Posterior vena cava (tissue), 2 donors: ENCODE measurements at regions not wholly inside any gene's neighbourhood (a gene's known extent, or its start where the extent isn't known, plus 50 kb on each side); places are given as distances from the start of the nearest gene placed in this dataset.

ENCODE experiments used
- DNase-seq: peaks from one replicate; pipeline ENCODE4 v3.0.0-alpha.2; 2020; ENCODE audit warnings: low spot score
- intact Hi-C, 2 donors: fragments of 100-400 bp; cut with DNase I; formaldehyde crosslinking; loops; one replicate each; pipeline versions ENCODE4 v1.14.1 to v1.14.2; 2022 to 2023
- donor health status: DM: yes; HTN: yes; CAD: no.
- donor health status: DM: yes; HTN: yes; CAD: no.

DNA sequence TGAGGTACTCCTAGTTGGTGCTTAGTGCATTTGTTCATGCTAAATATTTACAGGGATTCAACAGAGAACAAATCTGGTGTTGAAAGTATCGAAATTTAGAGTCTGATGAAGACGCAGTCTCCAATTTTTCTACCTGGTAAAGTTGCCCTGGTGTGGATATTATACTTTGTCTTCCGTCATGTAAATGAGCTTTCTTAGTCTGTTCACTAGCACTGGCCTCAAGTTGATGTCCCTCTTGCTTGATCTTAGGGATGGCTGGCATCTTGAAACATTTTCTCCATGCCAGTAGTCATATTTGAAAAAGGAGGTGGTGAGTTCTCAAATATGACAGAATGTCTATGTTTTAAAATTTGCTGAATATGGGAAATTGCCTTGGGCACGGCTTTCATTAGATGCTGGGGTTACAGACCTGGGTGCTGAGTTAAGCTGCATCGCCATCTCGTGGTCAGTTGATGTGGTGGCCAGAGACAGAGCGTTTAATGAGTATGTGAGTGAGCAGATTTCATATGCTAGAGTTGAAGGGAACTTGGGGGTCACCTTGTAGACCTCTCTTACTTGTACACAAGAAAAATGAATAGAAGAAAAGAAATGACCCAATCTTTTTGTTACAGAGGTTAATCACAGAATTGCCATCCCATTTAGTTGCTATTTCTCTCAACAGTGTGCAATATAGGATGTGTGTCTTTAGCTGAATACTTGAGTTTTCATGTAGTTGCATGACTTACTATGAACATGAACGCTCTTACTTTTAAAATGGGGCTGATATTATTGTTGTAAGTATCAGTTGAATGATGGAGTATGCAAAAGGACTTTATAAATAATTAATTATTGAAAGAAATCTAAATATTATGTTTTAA, 172.8 kb upstream of the DCN start:
- peak; percentile 86 for DNase-seq
- intact Hi-C loops, result loop anchor here (5.0 to 10.0 kb wide), 2 partner anchors 381 to 1823 kb away; no protein-coding TSS in a partner anchor

DNA sequence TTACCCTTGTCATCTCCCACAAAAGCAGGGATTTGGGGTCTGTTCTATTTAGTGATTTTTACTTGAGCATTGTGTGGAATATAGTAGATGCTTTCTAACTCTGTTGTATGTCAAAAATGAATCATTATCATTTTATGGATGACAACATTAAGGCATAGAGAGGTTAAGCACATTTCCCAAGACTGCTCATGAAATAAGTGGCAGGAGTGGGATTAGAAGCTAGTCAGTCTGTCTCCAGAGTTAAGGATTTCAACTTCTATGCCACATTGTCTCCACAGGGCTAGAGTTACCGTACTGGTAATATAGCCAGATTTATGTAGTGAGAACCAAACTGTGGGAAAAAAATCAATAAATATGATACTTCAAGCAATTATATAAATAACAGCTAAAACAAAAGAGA, 170.6 kb upstream of the DCN start:
- intact Hi-C loops, result loop anchor here (10.0 kb wide), 1 partner anchor 378 kb away; no protein-coding TSS in a partner anchor
- no peak for DNase-seq

DNA sequence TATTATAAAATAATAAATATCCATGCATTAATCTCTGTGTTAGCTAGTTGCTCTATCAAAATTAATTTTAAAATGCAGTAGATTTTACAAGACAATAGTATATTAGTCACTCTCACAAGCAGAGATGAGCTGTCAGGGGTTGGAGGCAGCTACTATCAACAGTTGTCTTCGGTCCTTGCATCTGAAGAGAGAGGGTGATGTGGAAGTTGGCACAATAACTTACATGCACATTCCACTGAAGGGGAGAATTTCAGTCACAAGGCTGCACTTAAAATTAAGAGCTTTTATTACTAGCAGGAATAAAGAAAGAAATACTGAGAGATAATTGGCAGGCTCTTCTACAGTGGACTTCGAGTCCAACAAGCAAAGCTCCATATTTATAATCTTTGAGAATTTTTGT, 166.9 kb upstream of the DCN start:
- intact Hi-C loops, result no loop called here
- DNase-seq, result no peak

DNA sequence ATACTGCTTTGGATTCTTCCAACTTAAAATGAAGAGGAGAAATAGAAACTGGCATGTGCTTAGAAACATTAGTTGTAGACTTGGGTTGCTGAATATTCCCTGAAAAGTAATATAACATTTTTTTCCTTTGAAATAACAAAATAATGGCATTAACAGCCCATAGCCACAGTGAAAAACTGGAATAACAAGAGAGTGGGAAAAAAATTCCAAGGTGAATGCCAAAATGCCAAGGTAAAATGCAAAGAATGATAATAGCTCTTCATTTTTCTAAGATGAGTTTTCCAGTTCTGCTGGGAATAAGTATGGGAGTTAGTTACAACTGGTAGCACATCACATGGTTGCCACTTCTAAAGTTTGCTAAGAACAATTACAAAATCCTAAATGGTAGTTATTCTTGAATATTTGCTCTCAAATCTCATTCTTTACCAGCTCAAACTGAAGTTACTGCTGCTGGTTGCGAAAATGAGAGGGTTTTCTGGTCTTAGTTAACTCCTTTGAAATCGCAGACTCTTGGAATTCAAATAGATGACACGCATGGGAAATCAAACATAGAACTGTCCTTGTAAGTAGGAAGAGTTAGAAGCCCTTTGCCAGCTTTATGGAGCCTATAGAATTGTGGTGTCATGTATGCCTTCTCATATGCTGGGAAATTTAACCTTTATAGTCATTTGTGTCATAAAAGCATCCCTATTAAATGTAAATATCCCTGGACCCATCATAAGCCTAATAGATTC, 165.0 kb upstream of the DCN start:
- intact Hi-C loops, result no loop called here

DNA sequence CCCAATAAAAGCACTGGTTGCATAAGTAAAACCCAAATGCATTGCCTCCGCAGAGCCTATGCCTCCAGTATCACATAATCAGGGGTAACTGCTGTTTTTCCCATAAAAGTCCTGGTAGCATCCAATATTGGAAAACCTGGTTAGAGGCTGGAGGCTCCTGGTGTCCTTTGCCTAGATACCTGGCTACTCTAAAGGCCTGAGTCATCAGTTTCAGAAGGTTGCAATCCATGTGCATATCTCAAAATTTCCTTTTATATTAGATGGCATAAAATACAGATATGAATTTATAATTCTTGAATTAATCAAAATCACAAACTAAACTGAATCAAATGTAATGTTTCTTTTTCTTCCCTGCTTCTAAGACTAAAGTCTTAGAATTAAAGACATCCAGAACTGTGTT, 164.2 kb upstream of the DCN start:
- intact Hi-C loops, result no loop called here
- DNase-seq, result no peak

More for the DNA sequence above, 165.0 kb upstream of the DCN start:
- DNase-seq, result no peak

DNA sequence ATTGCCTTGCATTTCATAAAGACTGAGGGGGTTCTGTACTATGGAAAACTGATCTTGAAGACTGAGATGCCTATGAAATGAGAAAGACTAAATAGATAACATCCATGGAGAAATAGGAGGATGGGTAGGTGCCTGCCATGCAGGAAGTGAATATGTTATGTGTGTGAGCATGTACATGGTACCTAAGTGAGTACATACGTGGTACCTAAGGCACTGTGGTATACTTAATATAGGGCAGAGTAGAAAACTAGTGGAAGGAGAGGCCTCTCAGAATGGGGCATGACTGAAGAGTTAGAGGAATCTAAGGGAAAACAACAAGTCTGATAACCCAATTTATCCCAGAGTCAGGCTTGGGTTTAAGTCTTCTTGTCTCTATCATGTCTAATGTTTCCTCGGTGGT, 161.8 kb upstream of the DCN start:
- intact Hi-C loops, result loop anchor here in 1 of 2 donors (5.0 kb wide), 1 partner anchor 1732 kb away; no protein-coding TSS in a partner anchor
- DNase-seq, result no peak

DNA sequence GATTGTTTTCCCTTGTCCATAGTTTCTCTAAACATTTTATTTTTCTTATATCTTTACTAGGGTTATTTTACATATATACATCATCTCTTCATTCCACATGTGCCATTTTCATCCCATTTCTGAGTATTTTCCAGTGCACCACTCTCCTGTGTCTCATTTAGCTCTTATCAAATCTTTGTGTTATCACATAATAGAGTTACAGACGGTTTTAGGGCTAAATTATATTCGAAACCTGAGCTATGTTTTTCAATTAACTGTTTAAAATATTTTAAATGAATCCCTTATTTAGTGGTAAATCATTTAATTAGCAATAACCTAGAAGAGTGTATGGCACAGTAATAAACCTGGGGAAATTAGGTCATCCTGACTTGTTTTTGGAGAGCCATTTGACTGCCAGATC, 160.4 kb upstream of the DCN start:
- no peak for DNase-seq
- intact Hi-C loops, result loop anchor here in 1 of 2 donors (5.0 kb wide), 1 partner anchor 1731 kb away; no protein-coding TSS in a partner anchor

DNA sequence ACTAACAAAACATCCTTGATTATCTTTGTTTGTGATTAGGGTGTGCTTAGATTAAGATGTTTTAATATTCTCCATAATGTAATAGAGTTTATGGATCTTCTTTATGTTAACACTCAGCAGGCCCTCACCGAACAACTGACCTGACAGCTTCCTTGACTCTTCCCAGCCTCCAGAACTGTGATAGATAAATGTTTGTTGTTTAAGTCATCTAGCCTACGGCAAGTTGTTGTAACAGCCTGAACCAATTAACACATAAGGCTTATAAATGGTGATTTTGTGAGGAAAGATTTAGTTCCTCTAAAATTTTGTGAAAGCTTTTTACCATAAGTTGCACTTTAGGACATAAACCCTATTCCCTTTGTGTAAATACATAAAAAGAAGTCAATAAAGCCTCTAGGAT, 156.5 kb upstream of the DCN start:
- intact Hi-C loops, result loop anchor here in 1 of 2 donors (10.0 kb wide), 1 partner anchor 154 kb away; the partner anchor contains the start of gene DCN

DNA sequence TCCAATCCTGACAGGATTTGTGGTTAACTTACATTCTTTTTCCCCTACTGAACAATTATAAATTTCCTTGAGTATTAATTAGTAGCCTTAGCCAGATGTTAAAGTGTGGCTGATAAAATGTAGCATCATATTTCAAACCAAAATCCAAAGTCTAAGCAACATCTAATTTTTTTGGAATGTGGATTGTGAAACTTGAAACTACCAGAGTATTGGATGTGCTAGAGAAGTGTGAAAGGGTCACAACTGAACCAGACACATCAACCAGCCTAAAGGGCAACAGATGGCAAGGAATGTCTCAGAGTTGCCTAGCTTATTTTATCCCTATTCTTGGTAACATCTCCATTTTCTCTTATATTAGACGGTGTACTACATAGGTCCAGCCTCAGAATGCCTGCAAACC, 153.1 kb upstream of the DCN start:
- intact Hi-C loops, result loop anchor here in 1 of 2 donors (10.0 kb wide), 1 partner anchor 151 kb away; the partner anchor contains the start of gene DCN
- no peak for DNase-seq

More for the DNA sequence above, 156.5 kb upstream of the DCN start:
- DNase-seq, result no peak

DNA sequence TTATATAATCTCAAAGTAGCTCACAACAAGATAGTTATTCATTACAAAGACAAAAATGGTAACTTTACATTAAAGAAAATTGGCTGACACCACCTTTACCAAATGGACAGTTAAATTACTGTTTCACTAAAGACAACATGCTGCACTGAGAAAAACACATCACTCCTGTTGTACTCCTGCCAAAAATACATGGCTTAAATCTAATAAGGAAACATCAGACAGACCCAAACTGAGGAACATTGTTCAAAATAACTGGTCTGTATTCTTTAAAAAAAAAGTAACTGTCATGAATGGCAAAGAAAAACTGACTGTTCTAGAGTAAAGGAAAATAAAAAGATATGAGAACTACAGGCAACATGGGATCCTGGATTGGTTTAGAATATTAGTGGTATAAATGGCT, 151.3 kb upstream of the DCN start:
- intact Hi-C loops, result loop anchor here in 1 of 2 donors (10.0 kb wide), 1 partner anchor 149 kb away; the partner anchor contains the start of gene DCN
- DNase-seq, result no peak

DNA sequence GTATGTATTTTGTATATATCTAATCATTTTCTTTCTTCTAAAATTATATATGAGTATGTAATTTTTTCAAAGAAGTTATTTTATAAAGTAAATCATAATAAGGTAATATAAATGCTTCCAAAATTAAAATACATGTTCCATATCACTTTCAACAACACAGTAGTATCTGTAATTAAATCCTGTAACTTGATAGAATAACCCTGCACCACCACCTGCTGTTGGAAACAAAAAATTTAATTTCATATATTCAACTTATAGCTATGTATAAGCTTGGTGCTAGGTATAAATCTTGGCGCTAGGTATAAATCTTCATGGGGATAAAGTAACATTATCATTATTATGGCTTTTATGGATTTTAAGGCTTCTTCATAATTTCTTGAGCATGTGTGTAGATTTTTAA, 149.7 kb upstream of the DCN start:
- no peak for DNase-seq
- intact Hi-C loops, result loop anchor here in 1 of 2 donors (10.0 kb wide), 1 partner anchor 148 kb away; the partner anchor contains the start of gene DCN

DNA sequence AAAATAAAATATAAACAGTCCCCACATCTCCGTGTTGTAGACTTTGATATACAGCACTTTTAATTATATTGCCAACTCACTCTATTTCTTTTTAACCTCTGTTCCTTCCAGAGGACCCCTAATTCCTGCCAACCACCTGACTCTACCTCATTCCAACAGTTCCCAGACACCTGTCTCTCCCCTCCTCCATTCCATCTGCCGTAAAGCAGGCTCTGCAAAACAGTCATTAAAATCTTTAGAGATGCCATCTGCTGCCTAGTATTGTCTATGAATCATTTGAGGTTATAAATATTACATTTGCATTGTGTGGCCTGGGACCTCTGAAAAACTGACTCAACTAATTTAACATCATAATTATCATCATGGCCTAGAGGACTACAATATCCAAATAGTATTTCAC, 148.8 kb upstream of the DCN start:
- no peak for DNase-seq
- intact Hi-C loops, result loop anchor here in 1 of 2 donors (10.0 kb wide), 1 partner anchor 147 kb away; the partner anchor contains the start of gene DCN

DNA sequence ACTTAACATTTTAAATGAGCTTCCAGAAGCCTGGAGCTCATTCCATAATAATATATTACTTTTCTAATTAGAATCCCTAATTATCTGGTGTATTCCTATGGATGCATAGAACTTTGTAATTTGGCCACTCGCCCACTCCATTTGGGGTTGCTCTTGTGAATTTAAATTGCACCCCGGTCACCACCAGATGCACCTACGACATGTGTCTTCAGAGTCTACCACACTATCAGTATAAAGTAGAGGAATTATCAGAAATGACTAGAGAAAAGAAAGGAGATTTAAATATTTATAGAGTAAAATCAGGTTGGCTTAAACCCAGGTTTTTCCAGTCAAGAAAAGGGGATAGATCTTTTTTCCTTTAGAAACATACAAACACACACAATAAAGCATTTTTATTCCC, 145.8 kb upstream of the DCN start:
- intact Hi-C loops, result no loop called here
- no peak for DNase-seq

DNA sequence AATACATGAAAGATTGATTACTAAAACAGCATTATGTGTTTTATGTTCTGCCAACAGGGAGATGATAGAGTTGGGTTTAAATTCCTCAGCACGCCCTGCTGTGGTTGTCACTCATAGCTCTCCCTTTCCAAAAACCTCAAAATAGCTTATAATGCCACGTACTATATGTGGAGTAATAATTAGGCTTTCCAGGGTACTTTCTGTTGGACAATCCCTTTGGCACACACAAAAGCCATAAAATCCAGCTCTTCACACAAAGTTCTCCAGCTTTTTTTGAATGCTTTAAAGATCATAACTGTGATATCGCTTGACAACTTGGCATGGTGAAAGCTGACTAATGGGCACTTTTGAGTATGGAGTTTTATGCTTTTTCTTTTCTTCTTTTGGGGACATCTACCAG, 145.3 kb upstream of the DCN start:
- DNase-seq, result no peak
- intact Hi-C loops, result no loop called here

DNA sequence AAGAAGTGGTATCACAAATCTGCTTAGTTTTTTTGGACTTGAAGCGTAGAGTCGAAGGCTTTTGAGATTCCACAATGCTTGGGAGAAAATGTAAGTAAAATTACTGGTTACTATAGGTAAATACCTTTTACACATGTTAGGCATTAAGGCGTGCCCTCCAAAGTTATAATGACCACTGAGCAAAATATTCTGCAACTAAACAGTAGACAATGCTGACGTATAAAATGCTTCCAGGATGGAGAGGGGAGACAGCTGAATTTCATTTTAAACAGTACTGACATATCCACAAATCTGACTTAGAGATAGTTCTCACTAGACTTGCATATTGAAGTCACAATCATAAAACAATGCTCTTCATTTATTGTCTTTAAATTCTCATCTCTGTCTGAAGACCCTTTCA, 144.5 kb upstream of the DCN start:
- no peak for DNase-seq
- intact Hi-C loops, result no loop called here

DNA sequence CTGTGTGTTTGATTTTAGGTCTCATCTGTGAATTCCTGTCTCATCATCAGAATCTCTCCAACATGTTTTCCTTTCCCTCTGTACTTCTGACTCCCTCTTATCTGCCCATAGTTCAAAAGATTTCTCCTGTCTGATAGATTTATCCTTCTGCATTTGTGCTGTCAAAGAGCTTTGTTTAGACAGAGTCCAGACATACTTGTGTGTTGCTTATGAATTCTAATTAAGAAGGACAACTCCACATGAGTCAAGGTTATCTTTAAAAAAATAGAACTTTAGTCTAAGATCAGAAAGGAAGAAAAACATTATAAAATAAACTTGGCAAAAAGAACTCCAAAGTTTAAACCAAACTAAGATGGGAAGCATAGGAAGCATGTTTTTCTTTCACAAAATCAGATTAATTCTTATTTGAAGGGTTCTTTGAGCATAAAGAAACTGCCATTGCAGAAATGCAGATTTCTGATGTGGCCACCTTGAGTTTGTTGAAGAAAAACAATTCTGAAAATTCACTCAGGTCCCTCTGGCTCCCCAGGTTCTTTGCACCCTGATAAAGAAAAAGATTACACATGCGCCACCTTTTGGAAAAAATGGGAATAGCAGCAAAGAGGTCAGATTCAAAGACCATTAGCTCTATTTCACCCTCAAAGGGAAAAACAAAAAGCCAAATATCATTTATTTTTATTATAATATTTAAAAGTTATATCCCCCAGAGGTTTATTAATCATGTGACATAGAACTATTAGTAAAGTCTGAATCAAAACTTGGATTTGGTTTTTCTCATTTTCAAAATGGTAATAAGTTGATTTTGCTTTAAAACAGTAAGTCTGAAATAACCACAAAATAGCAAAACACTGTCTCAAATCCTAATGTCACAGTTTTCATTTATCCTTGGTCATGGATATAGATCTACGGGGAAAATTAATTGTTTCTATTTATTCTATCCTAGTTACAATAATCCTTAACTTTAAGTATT, 143.7 kb upstream of the DCN start:
- intact Hi-C loops, result no loop called here
- DNase-seq, result no peak

DNA sequence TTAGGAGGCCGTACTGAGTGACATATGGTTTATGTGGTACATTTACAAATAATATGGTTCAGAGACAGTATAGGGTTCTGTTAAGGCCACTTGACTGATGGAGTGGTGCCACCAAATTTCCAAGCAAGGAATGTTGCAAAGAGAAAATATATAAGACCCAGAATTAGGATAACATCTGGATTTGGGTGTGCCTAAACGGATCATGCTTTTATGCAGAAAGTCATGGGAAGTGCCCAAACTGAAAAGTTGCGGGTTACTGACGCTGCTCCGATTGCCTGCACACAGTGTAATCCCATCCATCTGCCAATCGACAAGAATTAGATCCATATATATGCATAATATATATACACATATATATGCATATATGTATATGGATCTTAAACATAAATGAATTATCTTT, 138.4 kb upstream of the DCN start:
- intact Hi-C loops, result no loop called here
- no peak for DNase-seq

DNA sequence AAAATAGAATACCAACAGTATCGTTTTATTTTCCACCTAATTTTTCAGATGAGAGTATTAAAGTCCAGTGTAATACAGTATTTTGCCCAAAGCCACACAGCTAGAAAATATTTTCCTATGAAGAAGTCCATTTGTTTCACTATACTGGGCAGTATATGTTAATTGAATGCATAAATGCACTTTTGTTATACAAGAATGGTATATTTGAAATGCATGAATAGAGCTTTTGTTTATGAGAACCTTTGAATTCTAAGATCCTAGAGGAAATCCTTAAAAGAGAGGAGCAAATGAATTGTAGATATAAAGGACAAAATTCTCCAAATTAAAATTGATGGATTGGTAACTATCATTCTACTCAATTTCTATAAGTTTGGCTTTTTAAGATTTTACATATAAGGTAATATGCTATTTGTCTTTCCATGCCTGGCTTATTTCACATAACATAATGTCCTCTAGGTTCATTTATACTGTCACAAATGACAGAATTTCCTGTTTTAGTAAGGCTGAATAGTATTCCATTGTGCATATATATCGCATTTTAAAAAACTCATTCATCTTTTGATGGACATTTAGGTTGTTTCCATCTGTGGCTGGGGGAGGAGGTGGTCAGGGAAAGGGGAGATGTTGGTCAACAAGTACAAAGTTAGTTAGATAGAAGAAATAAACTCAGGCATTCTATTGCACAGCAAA, 136.6 kb upstream of the DCN start:
- intact Hi-C loops, result no loop called here
- DNase-seq, result no peak
